Bronchial epithelial cell (primary cell): ENCODE measurements at regions not wholly inside any gene's neighbourhood (a gene's known extent, or its start where the extent isn't known, plus 50 kb on each side); places are given as distances from the start of the nearest gene placed in this dataset.
A peak's percentile ranks its signal among the peaks of the same experiment; 100 is the strongest.

Experiments used
- DNase-seq: peaks from one replicate; pipeline ENCODE4 v3.0.0-alpha.2; 2010; ENCODE audit warnings: low read depth
- FAIRE-seq: peaks from 2 replicates; lab custom pipeline; 2011; peaks lifted over from hg19 to GRCh38; lab: Jason Lieb, UNC
- H3K27me3 ChIP-seq: 2 replicates; pipeline ENCODE4 v1.5.1; 2011; ENCODE audit warnings: low read length; ENCODE audit not compliant: control insufficient read depth, insufficient read depth
- H3K36me3 ChIP-seq: 2 replicates; pipeline ENCODE4 v1.5.1; 2011; ENCODE audit warnings: low read length; ENCODE audit not compliant: control insufficient read depth, insufficient read depth
- H3K4me3 ChIP-seq: 2 replicates; pipeline ENCODE4 v1.5.1; 2011; ENCODE audit warnings: mild to moderate bottlenecking, low read depth, low read length, control low read depth
- CTCF ChIP-seq: IDR thresholded peaks from 2 replicates; pipeline ENCODE4 v1.5.1; 2011; ENCODE audit warnings: mild to moderate bottlenecking, moderate library complexity, low read length, control low read depth, inconsistent platforms; ENCODE audit not compliant: insufficient read depth, severe bottlenecking

- no peak for FAIRE-seq
- DNase-seq: peak; percentile 56
- H3K4me3 ChIP-seq: no peak overlapping the region
- TF ChIP-seq CTCF: no peak
- no peaks in the 10 kb centered on the region for H3K36me3 ChIP-seq
- H3K27me3 ChIP-seq: no peaks in the 10 kb centered on the region
These were observed 53.5 kb upstream of the LEKR1 start for GRCh38 chr3:156772588-156773206.

- H3K4me3 ChIP-seq: no peak overlapping the region
- no peak for TF ChIP-seq CTCF
- H3K36me3 ChIP-seq: no peaks in the 10 kb centered on the region
- DNase-seq (no peak), FAIRE-seq (no peak)
- no peaks in the 10 kb centered on the region for H3K27me3 ChIP-seq
These were observed 50.1 kb upstream of the LEKR1 start for GRCh38 chr3:156776031-156776430.
